ENCODE measurements at regions not wholly inside any gene's neighbourhood (a gene's known extent, or its start where the extent isn't known, plus 50 kb on each side); places are given as distances from the start of the nearest gene placed in this dataset.

GRCh38 chr10:9608602-9609001 is 1409.1 kb upstream of the CELF2 start:
- POLR2A ChIA-PET, result no interaction called here
- no peak for ATAC-seq (ENCODE audit: poor library complexity)
- no peak overlapping the region for H3K4me3 Mint-ChIP-seq

GRCh38 chr10:9613338-9614075 is 1404.2 kb upstream of the CELF2 start:
- Histone ChIP-seq H3K27ac (ENCODE audit: low read depth in 1 of 2, low read length in 2 of 2) (no peak overlapping the region), H3K9me3 (ENCODE audit: control insufficient read depth in 1 of 2, insufficient read depth in 1 of 2, low read length in 2 of 2) (no peaks in the 10 kb centered on the region), H3K27me3 (ENCODE audit: control insufficient read depth in 1 of 2, insufficient read depth in 2 of 2, low read length in 2 of 2) (peaks cover 0 to 3% of the 10 kb centered on the region in 2 experiments), H3K4me1 (ENCODE audit: insufficient read depth, low read length) (no peaks in the 10 kb centered on the region), H3K36me3 (ENCODE audit: insufficient read depth, low read length) (no peaks in the 10 kb centered on the region), H3K4me3 (ENCODE audit: low read length) (no peak overlapping the region)
- DNase-seq (no peak), ATAC-seq (ENCODE audit: poor library complexity) (no peak)
- POLR2A ChIA-PET, result no interaction called here
- Mint-ChIP-seq H3K4me3 (no peak overlapping the region), H3K9me3 (no peaks in the 10 kb centered on the region), H3K36me3 (ENCODE audit: low read depth) (no peaks in the 10 kb centered on the region), H3K27ac (no peak overlapping the region), H3K4me1 (ENCODE audit: low read depth) (no peaks in the 10 kb centered on the region), H3K27me3 (peaks cover 15% of the 10 kb centered on the region)
- no peak for TF ChIP-seq CTCF (IDR thresholded peaks at IDR 0.05)
- intact Hi-C loops (cut with DNase I, micrococcal nuclease), result no loop called here
- CTCF ChIA-PET, result no interaction called here

More at GRCh38 chr10:9608602-9609001, 1409.1 kb upstream of the CELF2 start:
- H3K27ac ChIP-seq (ENCODE audit: low read depth in 1 of 2, low read length in 2 of 2), result no peak overlapping the region
- H3K9me3 Mint-ChIP-seq, result no peaks in the 10 kb centered on the region
- TF ChIP-seq CTCF (IDR thresholded peaks at IDR 0.05), result no peak
- intact Hi-C loops (cut with DNase I, micrococcal nuclease), result no loop called here
- H3K4me3 ChIP-seq (ENCODE audit: low read length), result no peak overlapping the region
- H3K4me1 ChIP-seq (ENCODE audit: insufficient read depth, low read length), result no peaks in the 10 kb centered on the region
- peaks cover 0 to under 1% of the 10 kb centered on the region in 2 experiments for H3K27me3 ChIP-seq (ENCODE audit: control insufficient read depth in 1 of 2, insufficient read depth in 2 of 2, low read length in 2 of 2)
- H3K4me1 Mint-ChIP-seq (ENCODE audit: low read depth), result no peaks in the 10 kb centered on the region
- no peaks in the 10 kb centered on the region for H3K36me3 Mint-ChIP-seq (ENCODE audit: low read depth)
- H3K36me3 ChIP-seq (ENCODE audit: insufficient read depth, low read length), result no peaks in the 10 kb centered on the region
- no peak for DNase-seq
- no peak overlapping the region for H3K27ac Mint-ChIP-seq
- peaks cover 23% of the 10 kb centered on the region for H3K27me3 Mint-ChIP-seq
- H3K9me3 ChIP-seq (ENCODE audit: control insufficient read depth in 1 of 2, insufficient read depth in 1 of 2, low read length in 2 of 2), result no peaks in the 10 kb centered on the region
- CTCF ChIA-PET, result no interaction called here

GRCh38 chr10:9615189-9615588 is 1402.5 kb upstream of the CELF2 start:
- Mint-ChIP-seq H3K36me3 (ENCODE audit: low read depth) (no peaks in the 10 kb centered on the region), H3K4me1 (ENCODE audit: low read depth) (no peaks in the 10 kb centered on the region), H3K27me3 (peaks cover 13% of the 10 kb centered on the region), H3K4me3 (no peak overlapping the region), H3K27ac (no peak overlapping the region), H3K9me3 (peaks cover 3% of the 10 kb centered on the region)
- intact Hi-C loops (cut with DNase I, micrococcal nuclease), result no loop called here
- ChIA-PET POLR2A (no interaction called here), CTCF (no interaction called here)
- TF ChIP-seq CTCF (IDR thresholded peaks at IDR 0.05), result no peak
- ATAC-seq (ENCODE audit: poor library complexity), result no peak
- Histone ChIP-seq H3K9me3 (ENCODE audit: control insufficient read depth in 1 of 2, insufficient read depth in 1 of 2, low read length in 2 of 2) (no peaks in the 10 kb centered on the region), H3K4me1 (ENCODE audit: insufficient read depth, low read length) (no peaks in the 10 kb centered on the region), H3K4me3 (ENCODE audit: low read length) (no peak overlapping the region), H3K36me3 (ENCODE audit: insufficient read depth, low read length) (no peaks in the 10 kb centered on the region), H3K27me3 (ENCODE audit: control insufficient read depth in 1 of 2, insufficient read depth in 2 of 2, low read length in 2 of 2) (peaks cover 0 to 3% of the 10 kb centered on the region in 2 experiments), H3K27ac (ENCODE audit: low read depth in 1 of 2, low read length in 2 of 2) (no peak overlapping the region)
- DNase-seq, result no peak

Measured in CD4-positive, alpha-beta T cell (primary cell).